C4-2B (cell line): ENCODE measurements at regions not wholly inside any gene's neighbourhood (a gene's known extent, or its start where the extent isn't known, plus 50 kb on each side); places are given as distances from the start of the nearest gene placed in this dataset.

Experiments
- H3K27ac ChIP-seq: fragments of 450-650 bp; 2 replicates; pipeline ENCODE4 v1.5.1; 2017
- ZFX ChIP-seq: fragments of 450-650 bp; IDR thresholded peaks from 2 replicates; pipeline ENCODE4 v1.6.1; 2017
- TF ChIP-seq, protein P1 (sequence below): fragments of 450-650 bp; conservative IDR thresholded peaks from 2 replicates; pipeline ENCODE4 v1.5.1; 2017; ENCODE audit warnings: mild to moderate bottlenecking

DNA sequence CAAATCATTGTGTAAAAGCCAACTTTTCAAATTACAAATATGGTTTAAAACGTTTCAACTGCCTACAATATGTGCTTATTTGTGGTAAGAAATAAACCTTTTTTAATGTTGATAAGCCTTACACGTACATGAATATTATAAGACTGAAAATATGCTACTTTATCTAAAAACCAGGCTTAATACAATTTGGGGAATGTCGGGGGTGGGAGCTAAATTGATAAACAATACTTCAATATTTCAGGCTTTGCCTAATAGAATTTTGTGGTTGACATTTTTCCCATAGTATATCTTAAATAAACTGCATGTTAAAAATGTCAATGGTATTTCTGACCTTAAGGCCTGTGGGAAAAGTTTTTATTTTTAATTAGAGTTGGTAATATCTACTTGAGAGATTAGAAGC is 69.8 kb upstream of the SLIT2 start:
- TF ChIP-seq, protein P1, sequence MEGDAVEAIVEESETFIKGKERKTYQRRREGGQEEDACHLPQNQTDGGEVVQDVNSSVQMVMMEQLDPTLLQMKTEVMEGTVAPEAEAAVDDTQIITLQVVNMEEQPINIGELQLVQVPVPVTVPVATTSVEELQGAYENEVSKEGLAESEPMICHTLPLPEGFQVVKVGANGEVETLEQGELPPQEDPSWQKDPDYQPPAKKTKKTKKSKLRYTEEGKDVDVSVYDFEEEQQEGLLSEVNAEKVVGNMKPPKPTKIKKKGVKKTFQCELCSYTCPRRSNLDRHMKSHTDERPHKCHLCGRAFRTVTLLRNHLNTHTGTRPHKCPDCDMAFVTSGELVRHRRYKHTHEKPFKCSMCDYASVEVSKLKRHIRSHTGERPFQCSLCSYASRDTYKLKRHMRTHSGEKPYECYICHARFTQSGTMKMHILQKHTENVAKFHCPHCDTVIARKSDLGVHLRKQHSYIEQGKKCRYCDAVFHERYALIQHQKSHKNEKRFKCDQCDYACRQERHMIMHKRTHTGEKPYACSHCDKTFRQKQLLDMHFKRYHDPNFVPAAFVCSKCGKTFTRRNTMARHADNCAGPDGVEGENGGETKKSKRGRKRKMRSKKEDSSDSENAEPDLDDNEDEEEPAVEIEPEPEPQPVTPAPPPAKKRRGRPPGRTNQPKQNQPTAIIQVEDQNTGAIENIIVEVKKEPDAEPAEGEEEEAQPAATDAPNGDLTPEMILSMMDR: no peak
- no peak for TF ChIP-seq ZFX
- no peak overlapping the region for H3K27ac ChIP-seq

- TF ChIP-seq, protein P1: no peak
- TF ChIP-seq ZFX: no peak
- H3K27ac ChIP-seq: no peak overlapping the region
Observed at GRCh38 chr4:20180509-20180908, 71.2 kb upstream of the SLIT2 start.

GRCh38 chr4:20178902-20179576 is 72.7 kb upstream of the SLIT2 start:
- no peak overlapping the region for H3K27ac ChIP-seq
- TF ChIP-seq, protein P1: no peak
- no peak for TF ChIP-seq ZFX

DNA sequence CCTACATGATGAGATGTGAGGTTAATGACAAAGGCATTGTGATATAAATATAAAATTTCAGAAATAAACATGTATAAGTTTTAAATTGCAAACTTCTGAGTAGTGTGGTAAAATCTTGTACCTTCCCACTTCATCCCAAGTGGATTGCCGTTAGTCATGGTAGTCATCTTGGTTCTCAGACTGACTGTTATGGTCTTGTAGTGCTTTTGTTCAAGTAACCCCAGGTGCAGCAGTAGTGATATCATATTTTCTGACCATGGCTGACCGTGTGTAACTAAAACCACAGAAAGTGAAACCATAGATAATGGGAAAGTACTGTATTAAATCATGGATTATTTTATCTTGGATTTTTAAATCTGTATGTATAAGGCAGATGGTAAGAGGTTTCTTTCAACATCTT is 74.8 kb upstream of the SLIT2 start:
- TF ChIP-seq, protein P1: no peak
- TF ChIP-seq ZFX: no peak

GRCh38 chr4:20172070-20172760 is 79.5 kb upstream of the SLIT2 start:
- TF ChIP-seq, protein P1: no peak
- TF ChIP-seq ZFX: no peak
- no peak overlapping the region for H3K27ac ChIP-seq

More for the DNA sequence above, 74.8 kb upstream of the SLIT2 start:
- H3K27ac ChIP-seq: no peak overlapping the region

- H3K27ac ChIP-seq: no peak overlapping the region
- TF ChIP-seq, protein P1: no peak
- TF ChIP-seq ZFX: no peak
Observed at GRCh38 chr4:20166544-20166943, 85.2 kb upstream of the SLIT2 start.

DNA sequence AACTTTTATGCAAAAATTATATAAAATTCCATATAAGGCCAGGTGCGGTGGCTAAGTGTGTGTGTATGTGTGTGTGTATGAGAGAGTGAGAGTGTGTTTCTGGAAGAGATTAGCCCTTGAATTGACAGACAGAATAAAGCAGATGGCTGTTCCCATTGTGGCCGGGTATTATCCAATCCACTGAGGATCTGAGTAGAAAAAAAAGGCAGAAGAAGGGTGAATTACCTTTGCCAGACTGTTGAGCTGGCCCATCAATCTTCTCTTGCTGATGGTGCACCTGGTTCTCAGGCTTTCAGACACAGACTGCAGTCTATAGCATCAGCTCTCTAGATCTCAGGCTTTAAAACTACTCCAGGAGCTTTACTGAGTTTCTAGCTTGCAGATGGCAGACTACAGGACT is 92.2 kb upstream of the SLIT2 start:
- TF ChIP-seq, protein P1: no peak
- TF ChIP-seq ZFX: no peak
- no peak overlapping the region for H3K27ac ChIP-seq
